ENCODE measurements at regions not wholly inside any gene's neighbourhood (a gene's known extent, or its start where the extent isn't known, plus 50 kb on each side); places are given as distances from the start of the nearest gene placed in this dataset.

- DNase-seq (ENCODE audit: extremely low read depth, insufficient read length): no peak
- TF ChIP-seq, protein P1, sequence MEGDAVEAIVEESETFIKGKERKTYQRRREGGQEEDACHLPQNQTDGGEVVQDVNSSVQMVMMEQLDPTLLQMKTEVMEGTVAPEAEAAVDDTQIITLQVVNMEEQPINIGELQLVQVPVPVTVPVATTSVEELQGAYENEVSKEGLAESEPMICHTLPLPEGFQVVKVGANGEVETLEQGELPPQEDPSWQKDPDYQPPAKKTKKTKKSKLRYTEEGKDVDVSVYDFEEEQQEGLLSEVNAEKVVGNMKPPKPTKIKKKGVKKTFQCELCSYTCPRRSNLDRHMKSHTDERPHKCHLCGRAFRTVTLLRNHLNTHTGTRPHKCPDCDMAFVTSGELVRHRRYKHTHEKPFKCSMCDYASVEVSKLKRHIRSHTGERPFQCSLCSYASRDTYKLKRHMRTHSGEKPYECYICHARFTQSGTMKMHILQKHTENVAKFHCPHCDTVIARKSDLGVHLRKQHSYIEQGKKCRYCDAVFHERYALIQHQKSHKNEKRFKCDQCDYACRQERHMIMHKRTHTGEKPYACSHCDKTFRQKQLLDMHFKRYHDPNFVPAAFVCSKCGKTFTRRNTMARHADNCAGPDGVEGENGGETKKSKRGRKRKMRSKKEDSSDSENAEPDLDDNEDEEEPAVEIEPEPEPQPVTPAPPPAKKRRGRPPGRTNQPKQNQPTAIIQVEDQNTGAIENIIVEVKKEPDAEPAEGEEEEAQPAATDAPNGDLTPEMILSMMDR (IDR thresholded peaks at IDR 0.05; ENCODE audit: insufficient read depth, low read length, poor library complexity, severe bottlenecking): no peak
- H3K27me3 ChIP-seq (replicated peaks; ENCODE audit: control insufficient read depth, insufficient read depth, low read length): no peaks in the 10 kb centered on the region
- H3K4me3 ChIP-seq (replicated peaks; ENCODE audit: low read depth, low read length): no peak overlapping the region
- H3K36me3 ChIP-seq (ENCODE audit: control insufficient read depth, insufficient read depth, low read length): no peaks in the 10 kb centered on the region
Observed at GRCh38 chr2:176494949-176495353, 225.7 kb downstream of the MTX2 start.

DNA sequence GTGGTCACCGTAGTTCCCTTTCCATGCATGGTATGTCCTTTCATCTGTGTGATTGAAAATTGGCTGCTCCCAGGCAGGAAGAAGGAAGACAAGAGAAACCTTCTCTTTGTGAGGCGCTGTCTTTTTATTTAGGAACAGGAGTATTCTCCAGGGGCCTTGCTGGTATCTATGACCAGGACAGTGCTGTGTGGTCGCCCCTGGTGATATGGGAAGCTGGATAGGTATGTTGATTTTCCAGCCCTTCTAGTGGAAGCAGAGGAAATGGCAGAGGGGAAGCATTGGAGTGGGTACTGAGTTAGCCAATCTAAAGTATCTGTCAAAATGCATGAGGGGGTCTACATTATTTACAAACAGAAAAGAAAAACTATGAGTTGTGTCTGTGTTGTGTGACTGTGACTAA, 226.6 kb downstream of the MTX2 start:
- Histone ChIP-seq H3K36me3 (ENCODE audit: control insufficient read depth, insufficient read depth, low read length) (no peaks in the 10 kb centered on the region), H3K27me3 (replicated peaks; ENCODE audit: control insufficient read depth, insufficient read depth, low read length) (no peaks in the 10 kb centered on the region), H3K4me3 (replicated peaks; ENCODE audit: low read depth, low read length) (no peak overlapping the region)
- TF ChIP-seq, protein P1 (IDR thresholded peaks at IDR 0.05; ENCODE audit: insufficient read depth, low read length, poor library complexity, severe bottlenecking): no peak
- no peak for DNase-seq (ENCODE audit: extremely low read depth, insufficient read length)

DNA sequence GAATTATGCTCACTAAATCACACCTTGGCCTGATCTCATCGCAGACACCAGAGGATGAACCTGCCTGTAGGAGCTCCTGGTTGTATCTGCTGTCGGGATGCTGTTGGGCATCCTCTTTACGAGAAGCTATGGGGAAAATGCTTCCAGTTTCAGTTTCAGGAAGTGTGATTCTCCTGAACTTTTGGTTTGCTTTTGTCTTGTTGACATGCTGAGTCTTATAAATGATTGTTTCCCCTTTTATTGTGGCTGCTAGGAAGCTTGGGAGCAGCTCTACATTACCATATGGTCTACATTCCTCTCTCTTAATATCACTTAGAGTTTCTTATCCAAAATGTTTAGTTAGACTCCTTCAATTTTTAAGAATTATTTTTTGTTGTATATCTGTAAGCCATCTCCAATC, 227.5 kb downstream of the MTX2 start:
- Histone ChIP-seq H3K27me3 (replicated peaks; ENCODE audit: control insufficient read depth, insufficient read depth, low read length) (no peaks in the 10 kb centered on the region), H3K36me3 (ENCODE audit: control insufficient read depth, insufficient read depth, low read length) (no peaks in the 10 kb centered on the region), H3K4me3 (replicated peaks; ENCODE audit: low read depth, low read length) (no peak overlapping the region)
- TF ChIP-seq, protein P1 (IDR thresholded peaks at IDR 0.05; ENCODE audit: insufficient read depth, low read length, poor library complexity, severe bottlenecking): no peak
- DNase-seq (ENCODE audit: extremely low read depth, insufficient read length): no peak

DNA sequence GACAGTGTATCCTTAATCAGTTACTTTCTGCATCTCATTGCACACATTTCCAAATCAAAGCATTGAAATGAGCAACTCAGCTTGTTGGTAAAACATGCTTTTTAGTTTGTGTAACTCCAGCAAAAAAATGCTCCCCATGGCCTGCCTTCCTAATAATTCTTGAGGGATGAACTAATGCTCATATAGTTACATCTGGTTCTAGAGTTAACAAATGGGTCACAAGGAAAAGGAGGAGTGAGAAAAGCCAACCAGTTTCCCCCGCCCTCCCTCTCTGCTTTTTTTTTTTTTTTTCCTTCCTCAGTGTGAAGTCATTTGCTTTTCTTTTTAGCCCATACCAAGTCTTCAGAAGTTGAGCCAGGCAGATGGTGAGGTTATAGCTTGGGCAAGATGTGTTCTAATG, 231.7 kb downstream of the MTX2 start:
- TF ChIP-seq, protein P1 (IDR thresholded peaks at IDR 0.05; ENCODE audit: insufficient read depth, low read length, poor library complexity, severe bottlenecking): no peak
- Histone ChIP-seq H3K27me3 (replicated peaks; ENCODE audit: control insufficient read depth, insufficient read depth, low read length) (no peaks in the 10 kb centered on the region), H3K36me3 (ENCODE audit: control insufficient read depth, insufficient read depth, low read length) (no peaks in the 10 kb centered on the region), H3K4me3 (replicated peaks; ENCODE audit: low read depth, low read length) (no peak overlapping the region)
- DNase-seq (ENCODE audit: extremely low read depth, insufficient read length): no peak

DNA sequence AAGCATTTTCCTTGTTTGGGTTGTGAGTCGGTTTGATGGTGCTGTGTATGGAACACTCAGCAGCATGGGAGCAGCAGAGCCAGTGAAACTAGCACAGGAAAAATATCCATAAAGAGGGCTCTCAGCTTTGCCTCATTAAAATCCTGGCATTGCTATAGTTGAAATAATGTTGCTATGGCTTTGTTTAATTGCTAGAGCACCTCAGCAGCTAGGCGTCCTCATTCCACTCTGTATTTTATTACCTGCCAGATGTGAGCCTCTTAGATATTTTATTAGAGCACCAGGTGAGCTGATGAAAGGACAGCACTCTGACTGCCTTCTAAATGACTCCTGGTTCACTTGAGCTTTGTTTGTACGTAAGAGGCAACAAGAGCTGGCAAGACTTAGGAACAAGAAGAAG, 232.4 kb downstream of the MTX2 start:
- DNase-seq (ENCODE audit: extremely low read depth, insufficient read length): no peak
- Histone ChIP-seq H3K36me3 (ENCODE audit: control insufficient read depth, insufficient read depth, low read length) (no peaks in the 10 kb centered on the region), H3K27me3 (replicated peaks; ENCODE audit: control insufficient read depth, insufficient read depth, low read length) (no peaks in the 10 kb centered on the region), H3K4me3 (replicated peaks; ENCODE audit: low read depth, low read length) (no peak overlapping the region)
- TF ChIP-seq, protein P1 (IDR thresholded peaks at IDR 0.05; ENCODE audit: insufficient read depth, low read length, poor library complexity, severe bottlenecking): no peak

GRCh38 chr2:176502619-176503018, 233.4 kb downstream of the MTX2 start:
- no peak for DNase-seq (ENCODE audit: extremely low read depth, insufficient read length)

More at GRCh38 chr2:176502619-176503018, 233.4 kb downstream of the MTX2 start:
- TF ChIP-seq, protein P1 (IDR thresholded peaks at IDR 0.05; ENCODE audit: insufficient read depth, low read length, poor library complexity, severe bottlenecking): no peak
- H3K36me3 ChIP-seq (ENCODE audit: control insufficient read depth, insufficient read depth, low read length): no peaks in the 10 kb centered on the region
- H3K27me3 ChIP-seq (replicated peaks; ENCODE audit: control insufficient read depth, insufficient read depth, low read length): no peaks in the 10 kb centered on the region
- no peak overlapping the region for H3K4me3 ChIP-seq (replicated peaks; ENCODE audit: low read depth, low read length)

Data from GM06990 (cell line).